DMS153 treated with DMSO at 0.1 percent for 48 hours (cell line): ENCODE measurements at regions not wholly inside any gene's neighbourhood (a gene's known extent, or its start where the extent isn't known, plus 50 kb on each side); places are given as distances from the start of the nearest gene placed in this dataset.

Source experiments
- DNase-seq: peaks from one replicate; lab custom pipeline; 2025; ENCODE audit not compliant: unreplicated experiment; lab: John Stamatoyannopoulos, UW

- DNase-seq, result no peak
Measured at GRCh38 chr3:159634483-159634882, 354.2 kb upstream of the IL12A start.

- no peak for DNase-seq
Measured at GRCh38 chr3:159635047-159635641, 353.5 kb upstream of the IL12A start.

- no peak for DNase-seq
Measured at GRCh38 chr3:159637883-159638542, 350.6 kb upstream of the IL12A start.

GRCh38 chr3:159640225-159640624, 348.4 kb upstream of the IL12A start:
- DNase-seq, result no peak

DNA sequence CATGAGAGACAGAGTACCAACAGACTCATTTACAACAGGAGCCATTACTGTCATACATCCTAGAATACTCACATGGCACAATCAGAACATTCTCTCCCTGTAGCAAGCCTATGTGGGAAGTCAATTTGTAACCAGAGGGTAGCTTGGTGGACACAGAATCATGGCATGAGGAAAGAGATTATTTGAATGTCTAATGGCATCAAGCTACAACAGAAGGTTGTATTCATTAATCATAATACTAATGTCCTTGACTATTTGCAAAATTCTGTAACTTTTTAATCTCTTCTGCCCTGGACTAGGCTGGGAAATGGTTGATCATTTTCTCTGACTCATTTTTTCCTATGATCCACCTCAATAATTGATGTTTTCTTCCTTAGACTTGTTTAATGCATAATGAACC, 345.2 kb upstream of the IL12A start:
- no peak for DNase-seq

DNA sequence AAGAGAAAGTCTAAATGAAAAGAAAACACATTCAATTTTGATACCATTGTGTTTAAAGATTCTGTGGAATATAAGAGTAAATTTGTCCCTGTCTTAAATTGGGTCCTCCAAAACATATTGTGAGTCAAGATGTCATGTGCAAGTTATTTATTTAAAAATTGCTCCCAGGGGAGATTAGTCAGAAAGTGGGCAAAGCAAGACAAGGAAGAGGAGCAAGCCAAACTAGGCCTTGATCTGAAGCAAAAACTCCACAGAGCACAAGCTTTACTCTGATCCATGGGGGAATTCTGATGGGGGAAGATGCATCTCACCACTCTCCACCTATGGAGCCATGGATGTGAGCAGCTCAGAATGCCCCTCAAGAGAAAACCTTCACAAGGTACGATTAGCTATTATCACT, 342.8 kb upstream of the IL12A start:
- no peak for DNase-seq

- DNase-seq, result no peak
Measured at GRCh38 chr3:159649951-159650350, 338.7 kb upstream of the IL12A start.

DNA sequence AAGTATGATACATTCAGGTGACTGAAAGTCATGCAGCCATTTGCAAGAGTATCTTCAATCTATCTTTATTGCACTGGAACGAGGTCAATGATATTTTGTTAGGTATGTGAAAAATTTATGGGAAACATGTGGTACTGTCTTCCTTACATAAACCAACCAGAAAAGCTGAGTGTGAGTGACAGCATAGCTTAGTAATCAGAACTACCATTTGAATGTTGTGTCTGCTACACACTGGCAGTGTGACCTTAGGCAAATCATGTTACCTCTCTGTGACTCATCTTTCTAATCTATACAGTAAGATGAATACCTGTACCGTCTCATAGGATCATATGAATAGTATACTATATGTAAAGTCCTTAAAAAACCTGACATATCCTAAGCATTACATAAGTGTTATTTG, 337.9 kb upstream of the IL12A start:
- DNase-seq, result no peak

- no peak for DNase-seq
Measured at GRCh38 chr3:159652452-159652851, 336.2 kb upstream of the IL12A start.

- DNase-seq, result no peak
Measured at GRCh38 chr3:159654183-159655134, 334.2 kb upstream of the IL12A start.

DNA sequence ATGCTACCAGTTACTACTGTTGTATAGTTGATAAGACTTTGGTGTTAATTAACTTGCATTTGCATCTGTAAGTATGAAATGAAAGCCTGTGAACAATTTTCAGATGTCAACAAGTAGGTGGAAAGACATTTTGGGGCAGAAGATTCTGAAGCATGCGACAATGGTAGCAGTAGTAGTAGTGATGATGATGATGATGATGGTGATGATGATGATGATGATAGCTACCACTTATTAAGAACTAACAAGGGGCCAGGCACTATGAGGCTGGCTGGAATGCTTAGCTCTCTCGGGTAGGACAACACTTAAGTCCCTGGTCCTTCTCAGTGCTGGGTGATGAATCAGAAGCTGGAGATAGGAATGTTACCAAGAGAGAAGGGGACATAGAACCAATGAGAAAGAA, 333.4 kb upstream of the IL12A start:
- no peak for DNase-seq

GRCh38 chr3:159657176-159657575, 331.5 kb upstream of the IL12A start:
- no peak for DNase-seq

- no peak for DNase-seq
Measured at GRCh38 chr3:159657629-159658028, 331.0 kb upstream of the IL12A start.

- no peak for DNase-seq
Measured at GRCh38 chr3:159660326-159660725, 328.3 kb upstream of the IL12A start.

- DNase-seq, result no peak
Measured at GRCh38 chr3:159660901-159661300, 327.7 kb upstream of the IL12A start.

GRCh38 chr3:159662549-159662948, 326.1 kb upstream of the IL12A start:
- no peak for DNase-seq

DNA sequence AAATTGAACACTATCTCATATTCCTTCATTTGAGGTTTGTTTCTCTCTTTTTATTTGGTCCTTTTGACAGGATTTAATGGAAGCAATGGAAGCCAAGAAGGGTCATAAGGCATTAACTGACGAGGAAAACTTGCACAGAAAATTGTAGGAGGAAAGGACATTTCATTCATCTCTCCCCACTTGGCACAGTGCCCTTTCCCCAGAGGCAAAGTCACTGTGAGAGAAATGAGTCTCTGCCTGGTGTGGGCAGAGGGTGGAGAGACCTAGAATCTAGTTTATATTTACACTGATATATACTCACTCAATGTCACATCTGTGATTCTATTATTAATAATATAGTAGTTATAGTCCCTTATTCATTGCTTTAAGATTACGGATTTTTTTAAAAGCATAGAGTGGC, 324.6 kb upstream of the IL12A start:
- no peak for DNase-seq

DNA sequence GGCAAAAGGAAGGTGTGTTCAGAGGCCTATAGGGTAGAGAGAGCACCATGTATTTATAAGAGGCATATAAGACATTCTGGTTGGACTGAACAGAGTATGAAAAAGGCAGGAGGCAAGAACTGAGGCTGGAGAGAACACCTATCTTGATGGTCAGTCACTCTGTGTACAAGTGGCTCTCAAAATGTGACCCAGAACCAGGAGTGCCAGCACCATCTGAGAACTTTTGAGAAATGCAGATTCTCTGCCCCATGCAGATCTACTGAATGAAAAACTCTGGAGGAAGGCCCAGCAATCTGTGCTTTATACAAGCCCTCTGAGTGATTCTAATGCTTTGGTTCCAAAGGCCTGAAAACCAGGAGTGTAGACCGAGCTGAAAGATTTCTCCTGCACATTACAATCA, 324.0 kb upstream of the IL12A start:
- no peak for DNase-seq

DNA sequence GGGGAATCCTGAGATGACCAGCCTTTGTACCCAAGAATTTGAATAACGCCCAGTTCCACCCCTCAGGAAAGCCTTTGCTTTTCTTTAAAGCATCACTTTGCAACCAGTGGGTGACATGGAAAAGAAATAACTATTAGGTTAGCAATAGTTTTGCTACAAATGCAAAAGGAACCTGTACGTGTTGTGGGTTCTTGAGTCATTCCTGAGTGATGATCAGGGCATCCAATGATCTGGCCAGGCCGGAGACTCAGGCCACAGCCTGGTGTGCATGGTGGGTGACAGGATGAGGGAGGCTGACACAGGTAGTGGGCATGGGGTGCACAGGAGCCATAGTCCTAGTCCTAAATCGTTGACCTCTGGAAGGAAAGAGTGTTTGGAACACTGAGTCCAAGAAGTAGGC, 321.4 kb upstream of the IL12A start:
- DNase-seq, result no peak

DNA sequence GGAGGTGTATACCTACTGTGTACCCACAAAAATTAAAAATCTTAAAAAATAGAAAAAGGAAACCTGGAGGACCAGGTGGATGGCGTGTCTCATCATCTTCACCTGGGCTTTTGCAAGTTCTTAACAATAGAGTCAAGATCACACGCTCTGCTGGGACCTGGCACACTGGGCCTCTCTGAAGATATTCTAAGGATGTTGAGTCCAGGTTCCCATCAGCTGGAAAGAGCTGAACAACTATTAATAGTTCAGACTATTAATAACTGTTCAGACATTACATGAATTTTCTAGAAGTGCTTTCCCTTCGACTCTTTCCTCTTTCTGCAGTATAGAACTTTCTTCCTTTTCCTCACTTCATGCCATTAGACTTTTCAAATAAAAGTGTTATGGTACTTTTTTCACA, 320.2 kb upstream of the IL12A start:
- no peak for DNase-seq

DNA sequence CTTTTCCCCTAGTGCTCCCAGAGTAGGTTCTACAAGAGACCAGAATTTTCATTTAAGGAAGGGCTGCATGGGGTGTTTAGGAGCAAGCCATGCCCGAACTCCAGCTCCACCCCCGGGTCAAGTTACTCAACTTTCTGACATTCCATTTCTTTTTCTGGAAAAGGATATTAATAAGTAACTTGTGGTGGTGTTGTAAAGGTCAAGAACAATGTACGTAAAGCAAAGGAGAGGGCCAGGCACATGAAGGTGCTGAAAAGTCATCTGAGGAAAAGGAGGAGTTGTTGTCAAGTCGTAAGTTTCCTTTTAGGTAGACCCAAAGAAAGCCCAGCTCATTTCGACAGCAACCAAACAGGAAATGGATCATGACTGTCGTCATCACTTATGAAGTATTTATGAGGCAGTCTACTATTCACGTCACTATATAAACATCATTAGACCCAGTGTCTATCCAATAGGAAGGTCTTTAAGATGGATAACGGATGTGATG, 319.6 kb upstream of the IL12A start:
- no peak for DNase-seq

DNA sequence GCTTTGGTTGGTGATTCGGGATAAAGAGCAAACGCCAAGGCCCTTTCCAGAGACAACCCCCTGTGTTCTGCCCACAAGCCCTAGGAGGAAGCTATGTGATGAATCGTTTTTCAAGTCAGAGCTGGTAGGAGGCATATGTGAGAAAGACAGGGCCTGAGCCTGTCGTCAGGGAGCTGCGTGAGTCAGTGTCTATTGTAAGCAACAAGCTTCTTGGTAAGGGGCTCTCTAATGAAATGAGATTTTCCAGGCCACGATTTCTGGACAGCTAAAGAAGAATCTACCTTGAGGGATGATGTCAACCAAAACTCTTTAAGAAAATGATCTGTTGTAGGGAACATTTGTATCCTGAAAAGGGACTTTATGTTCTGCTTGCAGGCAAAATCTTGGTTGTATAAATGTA, 318.9 kb upstream of the IL12A start:
- DNase-seq, result no peak
